Panc1 (cell line): ENCODE measurements at regions not wholly inside any gene's neighbourhood (a gene's known extent, or its start where the extent isn't known, plus 50 kb on each side); places are given as distances from the start of the nearest gene placed in this dataset.

Source experiments
- ATAC-seq: fragments of 200-7000 bp; cut with Tn5 transposase; 2 replicates; pipeline ENCODE4 v1.9.1; 2020; ENCODE audit warnings: mild to moderate bottlenecking, moderate library complexity
- BruUV-seq: library from RNA; stranded (reverse); fragments of 400-500 nt; replicated peaks from 2 replicates; lab custom pipeline; 2021; lab: Mats Ljungman, UMichigan
- CTCF ChIA-PET: fragments of 300-600 bp; sonication (Branson Sonifier 250); formaldehyde crosslinking; loops from one replicate; lab custom pipeline; 2022; ENCODE audit warnings: antibody characterized with exemption; lab: Charles Lee
- POLR2A ChIA-PET: fragments of 300-600 bp; sonication (Branson Sonifier 250); formaldehyde crosslinking; loops from one replicate; lab custom pipeline; 2022; ENCODE audit warnings: antibody characterized with exemption; lab: Charles Lee
- DNase-seq: peaks from one replicate; pipeline ENCODE4 v3.0.0-alpha.2; 2010; ENCODE audit warnings: low read depth, low spot score
- H3K27ac ChIP-seq: 2 replicates; pipeline ENCODE4 v1.5.1; 2011; ENCODE audit warnings: mild to moderate bottlenecking, low read length, inconsistent platforms
- H3K27me3 ChIP-seq: fragments of 200-500 bp; sonication (Bioruptor generic); 2 replicates; pipeline ENCODE4 v1.6.0; 2014; ENCODE audit warnings: low read length, inconsistent platforms; ENCODE audit not compliant: control insufficient read depth, insufficient read depth
- H3K36me3 ChIP-seq: fragments of 200-500 bp; sonication (Bioruptor generic); 2 replicates; pipeline ENCODE4 v1.5.1; 2014; ENCODE audit warnings: inconsistent platforms, mild to moderate bottlenecking, low read length, moderate library complexity; ENCODE audit not compliant: control insufficient read depth, insufficient read depth
- H3K4me1 ChIP-seq: 2 replicates; pipeline ENCODE4 v1.5.1; 2011; ENCODE audit warnings: inconsistent platforms, mild to moderate bottlenecking, low read length, moderate library complexity; ENCODE audit not compliant: control insufficient read depth, insufficient read depth
- H3K4me3 ChIP-seq, 2 experiments: 2 replicates each; pipeline ENCODE4 v1.5.1; 2011 to 2012; ENCODE audit warnings: low read depth in 2 of 2, low read length in 2 of 2, mild to moderate bottlenecking in 2 of 2, inconsistent platforms in 1 of 2, moderate library complexity in 1 of 2
- H3K9me3 ChIP-seq: fragments of 200-500 bp; sonication (Bioruptor generic); 2 replicates; pipeline ENCODE4 v1.5.1; 2014; ENCODE audit warnings: low read depth, mild to moderate bottlenecking, inconsistent platforms, low read length, moderate library complexity; ENCODE audit not compliant: control insufficient read depth, insufficient read depth
- CTCF ChIP-seq: fragments of 450-650 bp; IDR thresholded peaks from 2 replicates; pipeline ENCODE4 v1.5.1; 2017; ENCODE audit warnings: mild to moderate bottlenecking
- POLR2AphosphoS5 ChIP-seq: IDR thresholded peaks from 2 replicates; pipeline ENCODE4 v1.6.1; 2012; ENCODE audit warnings: mild to moderate bottlenecking, low read depth, low read length, moderate library complexity
- REST ChIP-seq, 2 experiments: IDR thresholded peaks; 2 replicates each; pipeline ENCODE4 v1.6.1; 2011 to 2012; ENCODE audit warnings: low read depth in 2 of 2, control low read depth in 1 of 2, low read length in 1 of 2, mild to moderate bottlenecking in 1 of 2, moderate library complexity in 1 of 2; ENCODE audit not compliant: insufficient read depth in 1 of 2
- SIN3A ChIP-seq: IDR thresholded peaks from 2 replicates; pipeline ENCODE4 v1.6.1; 2012; ENCODE audit warnings: low read depth, mild to moderate bottlenecking, low read length, moderate library complexity, borderline replicate concordance; ENCODE audit not compliant: insufficient read depth
- TCF7L2 ChIP-seq: IDR thresholded peaks from 2 replicates; pipeline ENCODE4 v1.6.1; 2011; ENCODE audit warnings: mild to moderate bottlenecking, low read depth, low read length, inconsistent platforms
- in situ Hi-C: cut with HindIII; loops from 2 replicates; pipeline ENCODE4 v1.10.0; 2016; ENCODE audit warnings: low sequenced_read_pairs, low pct_unique_long_range_greater_than_20kb
- intact Hi-C: fragments of 100-400 bp; cut with micrococcal nuclease; formaldehyde crosslinking; loops from one replicate; pipeline ENCODE4 v1.10.0; 2022; ENCODE audit not compliant: unreplicated experiment

- in situ Hi-C loops = no loop called here
- Histone ChIP-seq H3K4me3 (no peak overlapping the region), H3K27ac (no peak overlapping the region), H3K27me3 (no peaks in the 10 kb centered on the region), H3K9me3 (no peaks in the 10 kb centered on the region), H3K36me3 (no peaks in the 10 kb centered on the region), H3K4me1 (no peaks in the 10 kb centered on the region)
- no TSS peak for BruUV-seq
- DNase-seq = no peak
- TF ChIP-seq TCF7L2 (no peak), CTCF (no peak), SIN3A (no peak), POLR2AphosphoS5 (no peak), REST (IDR thresholded peaks at IDR 0.05; ENCODE audit: insufficient read depth in 1 of 2, low read depth in 2 of 2, low read length in 1 of 2) (no peak)
- intact Hi-C loops = no loop called here
- no peak for ATAC-seq
- CTCF ChIA-PET = no interaction called here
- POLR2A ChIA-PET = no interaction called here
Observed at GRCh38 chr9:105886136-105886535, 191.8 kb downstream of the TMEM38B start.

GRCh38 chr9:105887679-105888078, 193.3 kb downstream of the TMEM38B start:
- no peak for ATAC-seq

More at GRCh38 chr9:105887679-105888078, 193.3 kb downstream of the TMEM38B start:
- BruUV-seq = no TSS peak
- Histone ChIP-seq H3K27ac (no peak overlapping the region), H3K27me3 (no peaks in the 10 kb centered on the region), H3K4me1 (no peaks in the 10 kb centered on the region), H3K4me3 (no peak overlapping the region), H3K9me3 (no peaks in the 10 kb centered on the region), H3K36me3 (no peaks in the 10 kb centered on the region)
- no peak for DNase-seq
- in situ Hi-C loops = no loop called here
- TF ChIP-seq CTCF = no peak
- TF ChIP-seq TCF7L2 = no peak
- no peak for TF ChIP-seq SIN3A
- TF ChIP-seq POLR2AphosphoS5 = no peak
- TF ChIP-seq REST (IDR thresholded peaks at IDR 0.05; ENCODE audit: insufficient read depth in 1 of 2, low read depth in 2 of 2, low read length in 1 of 2) = no peak
- POLR2A ChIA-PET = no interaction called here
- CTCF ChIA-PET = no interaction called here
- intact Hi-C loops = no loop called here
